HG02763 (cell line): ENCODE measurements at regions not wholly inside any gene's neighbourhood (a gene's known extent, or its start where the extent isn't known, plus 50 kb on each side); places are given as distances from the start of the nearest gene placed in this dataset.
"Not testable (repeated sequence)": the region's sequence is repeated elsewhere in the genome, so short reads cannot be mapped to it uniquely, and the experiment has no call there.

Experiments used
- ATAC-seq: cut with Tn5 transposase; IDR thresholded peaks from one replicate; pipeline ENCODE4 v1.9.1; 2021; ENCODE audit warnings: mild to moderate bottlenecking, moderate library complexity; ENCODE audit not compliant: unreplicated experiment

GRCh38 chr13:59423708-59424340 lies 739.9 kb downstream of the DIAPH3 start:
- ATAC-seq = no peak

- ATAC-seq = no peak
Measured at GRCh38 chr13:59424661-59425060, 739.1 kb downstream of the DIAPH3 start.

- ATAC-seq = no peak
Measured at GRCh38 chr13:59425211-59425741, 738.5 kb downstream of the DIAPH3 start.

- no peak for ATAC-seq
Measured at GRCh38 chr13:59435024-59435423, 728.7 kb downstream of the DIAPH3 start.

GRCh38 chr13:59437544-59438301 lies 726.0 kb downstream of the DIAPH3 start:
- ATAC-seq = no peak

- no peak for ATAC-seq
Measured at GRCh38 chr13:59439776-59440428, 723.8 kb downstream of the DIAPH3 start.

GRCh38 chr13:59441068-59441467 lies 722.7 kb downstream of the DIAPH3 start:
- ATAC-seq = not testable (repeated sequence)

- ATAC-seq = no peak
Measured at GRCh38 chr13:59441596-59442280, 722.0 kb downstream of the DIAPH3 start.

GRCh38 chr13:59442461-59442860 lies 721.3 kb downstream of the DIAPH3 start:
- ATAC-seq = no peak

- ATAC-seq = no peak
Measured at GRCh38 chr13:59442944-59443486, 720.7 kb downstream of the DIAPH3 start.

- ATAC-seq = no peak
Measured at GRCh38 chr13:59444210-59444857, 719.4 kb downstream of the DIAPH3 start.

GRCh38 chr13:59445812-59446211 lies 717.9 kb downstream of the DIAPH3 start:
- no peak for ATAC-seq

- ATAC-seq = no peak
Measured at GRCh38 chr13:59446391-59446790, 717.3 kb downstream of the DIAPH3 start.

GRCh38 chr13:59447031-59447430 lies 716.7 kb downstream of the DIAPH3 start:
- no peak for ATAC-seq

GRCh38 chr13:59447846-59448620 lies 715.7 kb downstream of the DIAPH3 start:
- ATAC-seq = no peak

GRCh38 chr13:59449750-59450149 lies 714.0 kb downstream of the DIAPH3 start:
- ATAC-seq = no peak

GRCh38 chr13:59450229-59450628 lies 713.5 kb downstream of the DIAPH3 start:
- ATAC-seq = no peak

GRCh38 chr13:59451236-59451635 lies 712.5 kb downstream of the DIAPH3 start:
- ATAC-seq = no peak

GRCh38 chr13:59452189-59452890 lies 711.4 kb downstream of the DIAPH3 start:
- ATAC-seq = no peak
